ENCODE measurements at regions not wholly inside any gene's neighbourhood (a gene's known extent, or its start where the extent isn't known, plus 50 kb on each side); places are given as distances from the start of the nearest gene placed in this dataset.

DNA sequence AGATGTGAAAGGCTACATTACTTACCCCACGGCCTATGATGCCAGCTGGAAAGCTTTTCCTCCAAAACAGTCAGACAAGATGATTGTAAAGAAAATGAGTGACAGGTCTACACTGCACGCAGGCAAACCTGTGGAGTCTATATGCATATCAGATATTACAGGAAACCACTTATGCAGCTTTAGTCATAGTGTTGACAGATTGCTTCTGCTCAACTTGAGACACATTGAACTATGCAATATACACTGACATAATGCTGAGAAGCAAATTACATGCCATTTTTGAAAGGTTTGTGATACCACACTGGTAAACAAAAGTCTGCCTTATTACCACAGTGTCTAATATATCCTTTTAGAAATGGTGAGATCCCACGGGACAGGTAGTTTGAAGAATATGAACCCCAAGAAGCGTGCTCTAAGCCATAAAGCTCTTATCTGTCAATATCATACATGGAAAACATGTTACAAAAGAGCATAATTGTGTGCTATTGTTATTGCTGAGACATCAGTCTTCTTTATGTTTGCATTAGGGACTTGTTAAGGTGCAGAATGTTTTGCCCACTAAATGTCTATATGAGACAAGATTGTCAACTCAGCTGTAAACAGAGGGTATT, 1835.8 kb upstream of the TENM3 start:
- DNase-seq (ENCODE audit: low spot score), result no peak
- no peak for TF ChIP-seq CTCF (IDR thresholded peaks at IDR 0.05; ENCODE audit: unreplicated experiment)
- Mint-ChIP-seq H3K4me1 (ENCODE audit: unreplicated experiment) (no peaks in the 10 kb centered on the region), H3K36me3 (ENCODE audit: low read depth, unreplicated experiment) (no peaks in the 10 kb centered on the region), H3K27me3 (ENCODE audit: unreplicated experiment) (no peaks in the 10 kb centered on the region), H3K27ac (ENCODE audit: unreplicated experiment) (no peak overlapping the region), H3K9me3 (ENCODE audit: unreplicated experiment) (no peaks in the 10 kb centered on the region), H3K4me3 (ENCODE audit: unreplicated experiment) (no peak overlapping the region)

DNA sequence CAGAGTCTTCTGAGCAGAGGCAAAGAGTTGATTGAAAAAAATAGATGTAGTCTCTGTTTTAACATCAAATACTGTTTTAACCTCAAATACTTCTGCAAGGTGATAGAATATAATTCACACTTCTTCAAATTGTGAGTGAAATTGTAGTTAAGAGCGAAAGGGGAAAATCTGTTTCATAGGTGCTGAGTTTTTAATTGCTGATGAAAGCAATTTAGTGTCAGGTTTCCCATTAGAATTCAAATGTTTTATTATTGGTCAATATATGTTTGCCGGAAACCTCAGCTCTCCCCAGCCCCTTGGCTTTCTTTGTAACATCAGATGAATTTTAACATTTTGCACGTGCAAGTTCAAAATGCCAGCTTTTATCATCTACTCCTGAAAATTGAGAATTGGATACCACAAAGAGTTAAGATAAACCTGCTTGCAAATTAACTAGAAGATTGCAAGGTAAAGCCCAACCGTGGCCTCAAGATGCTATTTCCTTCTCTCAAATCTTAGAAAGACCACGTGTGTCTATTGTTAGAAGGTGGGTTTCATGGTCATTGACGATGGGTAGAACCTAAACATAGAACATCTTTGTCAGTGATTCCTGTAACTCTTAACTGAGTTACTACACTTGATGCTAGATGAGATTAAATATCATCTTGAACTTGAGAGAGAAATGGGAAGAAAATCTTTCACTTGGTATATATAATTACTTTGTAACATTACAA, 1824.2 kb upstream of the TENM3 start:
- Mint-ChIP-seq H3K36me3 (ENCODE audit: low read depth, unreplicated experiment) (no peaks in the 10 kb centered on the region), H3K27ac (ENCODE audit: unreplicated experiment) (no peak overlapping the region), H3K4me1 (ENCODE audit: unreplicated experiment) (no peaks in the 10 kb centered on the region), H3K9me3 (ENCODE audit: unreplicated experiment) (no peaks in the 10 kb centered on the region), H3K4me3 (ENCODE audit: unreplicated experiment) (no peak overlapping the region), H3K27me3 (ENCODE audit: unreplicated experiment) (peaks cover 3% of the 10 kb centered on the region)
- no peak for DNase-seq (ENCODE audit: low spot score)
- no peak for TF ChIP-seq CTCF (IDR thresholded peaks at IDR 0.05; ENCODE audit: unreplicated experiment)

DNA sequence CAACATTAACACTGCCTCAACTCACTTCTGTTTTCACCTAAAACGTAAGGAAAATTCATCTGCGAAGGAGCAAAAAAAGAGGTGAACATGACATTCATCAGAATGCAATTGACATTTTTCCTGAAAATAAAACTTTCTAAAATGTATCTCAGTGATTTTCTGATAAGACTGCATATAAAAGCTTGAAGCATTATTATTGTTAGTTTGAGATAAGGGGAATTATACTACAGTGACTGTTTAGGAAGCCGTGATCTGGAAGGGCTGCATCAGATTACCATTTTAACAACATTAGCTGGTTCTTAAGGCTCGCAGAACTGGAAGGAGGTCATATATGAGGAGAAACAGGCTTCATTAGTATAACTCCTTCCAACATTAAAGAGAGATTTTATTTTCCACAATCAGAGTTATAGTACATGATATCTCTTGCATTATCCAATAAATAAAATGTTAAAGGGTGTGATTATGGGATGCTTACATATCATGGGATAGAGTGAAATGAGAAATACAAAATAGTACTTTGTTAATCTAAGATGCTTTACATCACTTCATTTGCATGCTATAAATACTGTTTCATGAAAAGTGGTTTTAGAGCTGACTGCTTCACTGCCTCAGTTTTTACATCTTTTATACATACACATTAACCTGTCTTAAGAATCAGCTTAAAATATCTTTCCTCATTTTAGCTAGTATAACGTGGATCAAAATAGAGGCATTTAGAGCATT, 1820.1 kb upstream of the TENM3 start:
- H3K27ac Mint-ChIP-seq (ENCODE audit: unreplicated experiment), result no peak overlapping the region
- H3K27me3 Mint-ChIP-seq (ENCODE audit: unreplicated experiment), result no peaks in the 10 kb centered on the region
- H3K4me1 Mint-ChIP-seq (ENCODE audit: unreplicated experiment), result peaks cover 7% of the 10 kb centered on the region
- no peak for TF ChIP-seq CTCF (IDR thresholded peaks at IDR 0.05; ENCODE audit: unreplicated experiment)
- H3K4me3 Mint-ChIP-seq (ENCODE audit: unreplicated experiment), result no peak overlapping the region
- no peak for DNase-seq (ENCODE audit: low spot score)
- no peaks in the 10 kb centered on the region for H3K36me3 Mint-ChIP-seq (ENCODE audit: low read depth, unreplicated experiment)
- no peaks in the 10 kb centered on the region for H3K9me3 Mint-ChIP-seq (ENCODE audit: unreplicated experiment)

DNA sequence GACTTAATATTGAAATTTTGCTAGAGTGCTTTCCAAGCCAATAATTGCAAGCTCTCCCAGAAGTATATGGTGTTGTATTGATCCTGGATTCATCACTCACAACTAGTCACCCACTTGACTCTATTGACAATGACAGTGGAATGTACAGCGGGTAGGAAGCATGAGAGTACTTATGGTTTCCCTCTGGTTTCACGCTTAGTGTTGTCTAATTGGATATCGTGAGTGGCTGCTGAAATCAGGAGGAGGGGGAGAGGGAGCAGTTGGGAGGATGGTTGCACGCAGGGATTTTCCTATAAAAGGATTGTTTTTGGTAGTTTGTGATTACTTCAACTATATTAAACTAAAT, 1819.5 kb upstream of the TENM3 start:
- DNase-seq (ENCODE audit: low spot score), result no peak
- Mint-ChIP-seq H3K4me3 (ENCODE audit: unreplicated experiment) (no peak overlapping the region), H3K9me3 (ENCODE audit: unreplicated experiment) (no peaks in the 10 kb centered on the region), H3K27ac (ENCODE audit: unreplicated experiment) (no peak overlapping the region), H3K36me3 (ENCODE audit: low read depth, unreplicated experiment) (no peaks in the 10 kb centered on the region), H3K27me3 (ENCODE audit: unreplicated experiment) (no peaks in the 10 kb centered on the region), H3K4me1 (ENCODE audit: unreplicated experiment) (peaks cover 7% of the 10 kb centered on the region)
- TF ChIP-seq CTCF (IDR thresholded peaks at IDR 0.05; ENCODE audit: unreplicated experiment), result no peak

DNA sequence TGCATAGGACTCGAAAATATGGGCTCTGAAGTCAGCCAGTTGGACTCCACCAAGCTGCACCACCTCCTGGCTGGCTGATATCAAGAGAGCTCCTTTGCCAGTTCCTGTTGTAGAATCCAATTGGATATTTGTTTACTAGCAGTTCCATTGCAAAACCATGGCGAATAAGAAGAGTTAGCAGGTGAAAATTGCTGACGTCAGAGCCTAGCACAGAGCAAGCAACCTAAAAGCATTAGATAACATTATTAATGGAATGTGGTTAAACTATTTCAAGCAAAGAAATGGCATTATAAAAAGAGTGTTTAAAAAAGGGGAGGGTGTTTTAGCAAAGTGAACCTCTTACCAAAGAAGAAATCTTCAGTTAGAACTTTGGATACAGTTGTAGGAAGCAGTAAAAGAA, 1816.3 kb upstream of the TENM3 start:
- Mint-ChIP-seq H3K27me3 (ENCODE audit: unreplicated experiment) (no peaks in the 10 kb centered on the region), H3K27ac (ENCODE audit: unreplicated experiment) (no peak overlapping the region), H3K4me3 (ENCODE audit: unreplicated experiment) (no peak overlapping the region), H3K36me3 (ENCODE audit: low read depth, unreplicated experiment) (no peaks in the 10 kb centered on the region), H3K9me3 (ENCODE audit: unreplicated experiment) (no peaks in the 10 kb centered on the region), H3K4me1 (ENCODE audit: unreplicated experiment) (peaks cover 7% of the 10 kb centered on the region)
- no peak for DNase-seq (ENCODE audit: low spot score)
- TF ChIP-seq CTCF (IDR thresholded peaks at IDR 0.05; ENCODE audit: unreplicated experiment), result no peak

Measured in endothelial cell (in vitro differentiated cells).